ENCODE measurements at regions not wholly inside any gene's neighbourhood (a gene's known extent, or its start where the extent isn't known, plus 50 kb on each side); places are given as distances from the start of the nearest gene placed in this dataset.

GRCh38 chr2:163456953-163457743 is 278.7 kb downstream of the FIGN start:
- no peak for DNase-seq

GRCh38 chr2:163455815-163456214 is 280.0 kb downstream of the FIGN start:
- DNase-seq = no peak

GRCh38 chr2:163453920-163454319 is 281.9 kb downstream of the FIGN start:
- no peak for DNase-seq

GRCh38 chr2:163441603-163442002 is 294.2 kb downstream of the FIGN start:
- DNase-seq = no peak

- DNase-seq = no peak
These were observed 298.8 kb downstream of the FIGN start for GRCh38 chr2:163436963-163437362.

GRCh38 chr2:163428187-163428586 is 307.6 kb downstream of the FIGN start:
- no peak for DNase-seq

GRCh38 chr2:163420604-163421003 is 315.2 kb downstream of the FIGN start:
- DNase-seq = no peak

GRCh38 chr2:163419000-163419830 is 316.6 kb downstream of the FIGN start:
- no peak for DNase-seq

- DNase-seq = no peak
These were observed 318.0 kb downstream of the FIGN start for GRCh38 chr2:163417596-163418337.

- DNase-seq = no peak
These were observed 321.7 kb downstream of the FIGN start for GRCh38 chr2:163414121-163414520.

GRCh38 chr2:163407296-163407695 is 328.5 kb downstream of the FIGN start:
- DNase-seq = no peak

- DNase-seq = no peak
These were observed 330.5 kb downstream of the FIGN start for GRCh38 chr2:163405298-163405697.

GRCh38 chr2:163401481-163401880 is 334.3 kb downstream of the FIGN start:
- no peak for DNase-seq

GRCh38 chr2:163397451-163397850 is 338.4 kb downstream of the FIGN start:
- no peak for DNase-seq

- DNase-seq = no peak
These were observed 340.2 kb downstream of the FIGN start for GRCh38 chr2:163395602-163396001.

- DNase-seq = no peak
These were observed 346.0 kb downstream of the FIGN start for GRCh38 chr2:163389838-163390237.

- no peak for DNase-seq
These were observed 360.3 kb downstream of the FIGN start for GRCh38 chr2:163375472-163375871.

- DNase-seq = no peak
These were observed 360.7 kb downstream of the FIGN start for GRCh38 chr2:163375070-163375469.

GRCh38 chr2:163374282-163374681 is 361.5 kb downstream of the FIGN start:
- DNase-seq = no peak

- DNase-seq = no peak
These were observed 362.3 kb downstream of the FIGN start for GRCh38 chr2:163373496-163373895.

GRCh38 chr2:163370169-163370886 is 365.5 kb downstream of the FIGN start:
- DNase-seq = no peak

- no peak for DNase-seq
These were observed 366.7 kb downstream of the FIGN start for GRCh38 chr2:163369111-163369510.

- DNase-seq = no peak
These were observed 367.2 kb downstream of the FIGN start for GRCh38 chr2:163368655-163369054.
